Mononuclear cell (primary cell): ENCODE measurements at regions not wholly inside any gene's neighbourhood (a gene's known extent, or its start where the extent isn't known, plus 50 kb on each side); places are given as distances from the start of the nearest gene placed in this dataset.
"Not testable (repeated sequence)": the region's sequence is repeated elsewhere in the genome, so short reads cannot be mapped to it uniquely, and the experiment has no call there.

ENCODE experiments used
- H3K27me3 ChIP-seq: 2 replicates; pipeline ENCODE4 v1.6.0; 2011; ENCODE audit warnings: low read length, control low read depth; ENCODE audit not compliant: insufficient read depth
- H3K4me1 ChIP-seq: 2 replicates; pipeline ENCODE4 v1.5.1; 2011; ENCODE audit warnings: mild to moderate bottlenecking, low read length, control low read depth; ENCODE audit not compliant: insufficient read depth
- H3K4me3 ChIP-seq: 2 replicates; pipeline ENCODE4 v1.5.1; 2011; ENCODE audit warnings: mild to moderate bottlenecking, low read length, moderate library complexity
- H3K9me3 ChIP-seq: 2 replicates; pipeline ENCODE4 v1.5.1; 2011; ENCODE audit warnings: low read depth, mild to moderate bottlenecking, control low read depth, low read length

DNA sequence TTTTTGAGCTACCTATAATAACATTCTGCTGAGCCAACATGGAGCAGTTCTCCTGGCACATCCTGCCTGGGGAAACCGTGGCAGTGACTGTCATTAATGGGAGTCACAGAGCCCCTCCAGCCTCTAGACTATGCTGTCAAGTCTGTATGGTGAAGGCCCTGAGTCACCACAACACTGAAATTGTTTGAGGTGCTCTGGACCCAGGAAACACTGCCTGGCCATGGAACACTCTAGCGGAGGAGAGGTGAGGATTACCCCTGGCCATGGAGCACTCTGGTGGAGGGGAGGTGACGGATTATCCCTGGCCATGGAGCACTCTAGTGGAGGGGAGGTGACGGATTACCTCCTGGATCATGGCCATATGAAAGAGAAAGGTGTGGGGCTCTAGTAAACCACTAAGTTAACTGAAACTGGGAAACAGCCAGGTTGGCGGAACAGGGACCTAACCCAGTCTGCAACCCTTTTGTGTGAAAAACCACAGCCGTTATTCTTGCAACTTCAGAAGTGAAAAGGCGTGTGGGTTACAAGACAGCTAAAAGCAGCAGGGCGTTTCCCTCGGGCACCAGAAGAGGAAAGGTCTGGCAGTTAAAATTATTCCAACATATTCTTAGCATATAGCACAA is 156.7 kb downstream of the KCNJ12 start:
- Histone ChIP-seq H3K4me1 (peaks cover 7% of the 10 kb centered on the region), H3K4me3 (no peak overlapping the region)

GRCh38 chr17:21535686-21536375 is 156.5 kb upstream of the KCNJ18 start:
- Histone ChIP-seq H3K9me3 (peaks cover 9% of the 10 kb centered on the region), H3K27me3 (no peaks in the 10 kb centered on the region), H3K4me3 (no peak overlapping the region), H3K4me1 (peaks cover 7% of the 10 kb centered on the region)

More for the DNA sequence above, 156.7 kb downstream of the KCNJ12 start:
- H3K9me3 ChIP-seq: peaks cover 9% of the 10 kb centered on the region
- H3K27me3 ChIP-seq: no peaks in the 10 kb centered on the region

GRCh38 chr17:21537302-21537701 is 155.0 kb upstream of the KCNJ18 start:
- Histone ChIP-seq H3K4me3 (no peak overlapping the region), H3K9me3 (peaks cover 9% of the 10 kb centered on the region), H3K4me1 (peaks cover 7% of the 10 kb centered on the region), H3K27me3 (no peaks in the 10 kb centered on the region)

GRCh38 chr17:21538615-21539014 is 153.7 kb upstream of the KCNJ18 start:
- H3K4me1 ChIP-seq: peaks cover under 1% of the 10 kb centered on the region
- peaks cover 9% of the 10 kb centered on the region for H3K9me3 ChIP-seq
- no peaks in the 10 kb centered on the region for H3K27me3 ChIP-seq
- no peak overlapping the region for H3K4me3 ChIP-seq

- no peaks in the 10 kb centered on the region for H3K4me1 ChIP-seq
- H3K9me3 ChIP-seq: peaks cover 9% of the 10 kb centered on the region
- no peaks in the 10 kb centered on the region for H3K27me3 ChIP-seq
- no peak overlapping the region for H3K4me3 ChIP-seq
These were observed 153.2 kb upstream of the KCNJ18 start for GRCh38 chr17:21539146-21539545.

- no peaks in the 10 kb centered on the region for H3K27me3 ChIP-seq
- peaks cover 9% of the 10 kb centered on the region for H3K9me3 ChIP-seq
- no peaks in the 10 kb centered on the region for H3K4me1 ChIP-seq
- H3K4me3 ChIP-seq: no peak overlapping the region
These were observed 151.8 kb upstream of the KCNJ18 start for GRCh38 chr17:21540502-21540901.

DNA sequence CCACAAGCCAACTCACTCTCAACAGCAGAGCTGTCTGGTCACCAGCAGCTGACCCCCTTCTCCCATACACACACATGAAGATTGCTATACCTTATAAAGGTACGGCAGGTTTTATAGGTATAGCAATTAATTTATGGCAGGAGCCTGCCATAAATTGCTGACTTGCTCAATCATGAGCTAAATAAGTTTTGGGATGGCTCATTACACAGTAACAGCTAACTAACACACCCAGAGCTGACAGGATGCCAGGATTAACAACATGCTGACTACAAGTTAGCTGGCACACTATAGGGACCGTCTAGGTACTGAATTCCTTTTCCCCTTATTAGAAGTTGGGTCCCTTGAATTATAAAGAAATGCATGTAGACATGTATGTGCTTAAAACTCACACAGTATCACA is 150.3 kb upstream of the KCNJ18 start:
- H3K4me1 ChIP-seq: no peaks in the 10 kb centered on the region
- H3K4me3 ChIP-seq: no peak overlapping the region
- H3K27me3 ChIP-seq: no peaks in the 10 kb centered on the region
- H3K9me3 ChIP-seq: peaks cover 6% of the 10 kb centered on the region

GRCh38 chr17:21542991-21543390 is 149.3 kb upstream of the KCNJ18 start:
- Histone ChIP-seq H3K4me3 (no peak overlapping the region), H3K4me1 (no peaks in the 10 kb centered on the region), H3K9me3 (no peaks in the 10 kb centered on the region), H3K27me3 (no peaks in the 10 kb centered on the region)

DNA sequence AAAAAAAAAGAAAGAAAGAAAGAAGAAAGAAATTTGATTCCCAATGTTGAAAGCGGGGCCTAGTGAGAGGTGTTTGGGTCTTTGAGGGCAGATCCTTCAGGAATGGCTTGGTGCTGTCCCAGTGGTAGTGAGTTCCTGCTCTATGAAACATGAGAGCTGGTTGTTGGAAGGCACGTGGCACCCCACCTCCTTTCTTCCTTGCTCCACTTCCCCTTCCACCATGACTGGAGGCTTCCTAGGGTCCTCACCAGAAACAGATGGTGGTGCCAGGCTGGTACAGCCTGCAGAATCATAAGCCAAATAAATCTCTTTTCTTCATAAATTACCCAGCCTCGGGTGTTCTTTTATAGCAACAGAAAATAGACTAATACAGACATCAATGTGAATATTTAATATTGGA is 147.3 kb upstream of the KCNJ18 start:
- Histone ChIP-seq H3K4me3 (no peak overlapping the region), H3K4me1 (peaks cover 6% of the 10 kb centered on the region), H3K9me3 (no peaks in the 10 kb centered on the region)

DNA sequence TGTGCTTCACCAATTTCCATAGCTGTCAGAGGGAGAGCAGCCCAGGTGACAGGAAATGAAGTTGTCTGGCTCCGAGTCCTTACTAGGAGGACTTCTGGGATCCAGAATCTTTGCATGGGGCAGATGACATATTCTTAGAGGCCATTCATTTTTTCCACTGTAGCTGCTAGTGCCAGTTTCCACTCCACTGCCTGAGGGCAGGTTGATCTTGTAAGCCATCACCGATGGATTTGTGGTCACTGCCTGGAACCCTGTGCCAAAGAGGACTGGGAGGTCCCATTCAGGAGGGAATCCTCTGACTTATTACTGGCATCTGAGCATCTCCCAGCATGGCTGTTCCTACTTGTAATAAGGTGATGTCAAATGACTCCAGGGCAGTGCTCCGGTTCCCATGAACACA is 144.1 kb upstream of the KCNJ18 start:
- H3K27me3 ChIP-seq: peaks cover 29% of the 10 kb centered on the region
- H3K4me1 ChIP-seq: peaks cover 18% of the 10 kb centered on the region
- no peak overlapping the region for H3K4me3 ChIP-seq
- no peaks in the 10 kb centered on the region for H3K9me3 ChIP-seq

More for the DNA sequence above, 147.3 kb upstream of the KCNJ18 start:
- peaks cover 7% of the 10 kb centered on the region for H3K27me3 ChIP-seq

DNA sequence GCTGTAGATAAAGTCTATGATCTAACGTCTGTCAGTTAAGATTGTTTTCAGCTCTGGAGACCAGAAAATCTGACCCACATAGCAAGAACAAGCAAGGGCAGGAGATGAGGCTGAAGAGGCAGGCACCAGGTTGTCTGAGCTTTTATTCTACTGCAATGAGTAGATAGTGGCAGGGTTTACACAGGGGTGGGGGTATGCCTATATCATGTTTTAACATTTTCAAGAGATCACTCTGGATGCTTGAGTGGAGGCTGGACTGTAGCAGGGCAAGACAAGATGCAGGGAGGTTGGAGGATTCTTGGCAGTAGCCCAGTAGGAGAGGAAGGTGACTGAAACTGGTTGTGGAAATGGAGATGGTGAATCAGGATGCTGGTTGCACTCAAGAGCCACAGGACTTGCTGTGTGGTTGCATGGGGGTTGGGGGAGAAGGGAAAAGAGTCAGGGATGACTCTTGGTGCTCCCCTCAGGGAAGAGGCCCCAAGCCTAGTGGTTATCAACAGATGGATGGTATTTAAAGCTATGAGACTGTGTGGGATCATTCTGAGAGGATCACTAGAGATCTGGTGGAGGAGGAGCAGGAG is 143.1 kb upstream of the KCNJ18 start:
- peaks cover 18% of the 10 kb centered on the region for H3K4me1 ChIP-seq

GRCh38 chr17:21550031-21550430 is 142.3 kb upstream of the KCNJ18 start:
- not testable (repeated sequence) for H3K4me3 ChIP-seq, H3K9me3 ChIP-seq
- H3K4me1 ChIP-seq: peaks cover 18% of the 10 kb centered on the region
- peaks cover 31% of the 10 kb centered on the region for H3K27me3 ChIP-seq

More for the DNA sequence above, 143.1 kb upstream of the KCNJ18 start:
- no peak overlapping the region for H3K4me3 ChIP-seq
- peaks cover 29% of the 10 kb centered on the region for H3K27me3 ChIP-seq
- H3K9me3 ChIP-seq: no peaks in the 10 kb centered on the region

- peak overlapping the region; percentile 51 for H3K4me3 ChIP-seq
- peaks cover 31% of the 10 kb centered on the region for H3K27me3 ChIP-seq
- no peaks in the 10 kb centered on the region for H3K9me3 ChIP-seq
- peaks cover 18% of the 10 kb centered on the region for H3K4me1 ChIP-seq
These were observed 141.0 kb upstream of the KCNJ18 start for GRCh38 chr17:21551081-21551881.

GRCh38 chr17:21558921-21559320 is 133.4 kb upstream of the KCNJ18 start:
- H3K9me3 ChIP-seq, H3K27me3 ChIP-seq, H3K4me3 ChIP-seq, H3K4me1 ChIP-seq: not testable (repeated sequence)

- H3K4me1 ChIP-seq: no peaks in the 10 kb centered on the region
- H3K9me3 ChIP-seq: no peaks in the 10 kb centered on the region
- no peak overlapping the region for H3K4me3 ChIP-seq
- no peaks in the 10 kb centered on the region for H3K27me3 ChIP-seq
These were observed 128.1 kb upstream of the KCNJ18 start for GRCh38 chr17:21564262-21564661.
